ENCODE measurements at regions not wholly inside any gene's neighbourhood (a gene's known extent, or its start where the extent isn't known, plus 50 kb on each side); places are given as distances from the start of the nearest gene placed in this dataset.
A peak's percentile ranks its signal among the peaks of the same experiment; 100 is the strongest.

- DNase-seq (ENCODE audit: low spot score): no peak
These were observed 94.3 kb upstream of the NR3C1 start for GRCh38 chr5:143497749-143498148.

- no peak for DNase-seq (ENCODE audit: low spot score)
These were observed 93.5 kb upstream of the NR3C1 start for GRCh38 chr5:143496943-143497342.

GRCh38 chr5:143495821-143496275 is 92.4 kb upstream of the NR3C1 start:
- DNase-seq (ENCODE audit: low spot score): peak; percentile 45

- DNase-seq (ENCODE audit: low spot score): no peak
These were observed 91.6 kb upstream of the NR3C1 start for GRCh38 chr5:143495110-143495509.

GRCh38 chr5:143494595-143494994 is 91.1 kb upstream of the NR3C1 start:
- DNase-seq (ENCODE audit: low spot score): no peak

- DNase-seq (ENCODE audit: low spot score): peak; percentile 48
These were observed 90.7 kb upstream of the NR3C1 start for GRCh38 chr5:143494162-143494561.

GRCh38 chr5:143492783-143493182 is 89.3 kb upstream of the NR3C1 start:
- no peak for DNase-seq (ENCODE audit: low spot score)

GRCh38 chr5:143491646-143492045 is 88.2 kb upstream of the NR3C1 start:
- no peak for DNase-seq (ENCODE audit: low spot score)

- DNase-seq (ENCODE audit: low spot score): no peak
These were observed 84.9 kb upstream of the NR3C1 start for GRCh38 chr5:143488381-143488780.

- DNase-seq (ENCODE audit: low spot score): no peak
These were observed 81.1 kb upstream of the NR3C1 start for GRCh38 chr5:143484601-143485000.

- no peak for DNase-seq (ENCODE audit: low spot score)
These were observed 78.4 kb upstream of the NR3C1 start for GRCh38 chr5:143481697-143482531.

- no peak for DNase-seq (ENCODE audit: low spot score)
These were observed 76.5 kb upstream of the NR3C1 start for GRCh38 chr5:143480001-143480400.

- no peak for DNase-seq (ENCODE audit: low spot score)
These were observed 75.9 kb upstream of the NR3C1 start for GRCh38 chr5:143479394-143479793.

GRCh38 chr5:143476601-143477211 is 73.2 kb upstream of the NR3C1 start:
- DNase-seq (ENCODE audit: low spot score): no peak

GRCh38 chr5:143474616-143475015 is 71.1 kb upstream of the NR3C1 start:
- no peak for DNase-seq (ENCODE audit: low spot score)

- DNase-seq (ENCODE audit: low spot score): no peak
These were observed 70.0 kb upstream of the NR3C1 start for GRCh38 chr5:143473481-143473880.

- no peak for DNase-seq (ENCODE audit: low spot score)
These were observed 69.1 kb upstream of the NR3C1 start for GRCh38 chr5:143472576-143472975.

- DNase-seq (ENCODE audit: low spot score): no peak
These were observed 68.4 kb upstream of the NR3C1 start for GRCh38 chr5:143471666-143472464.

- DNase-seq (ENCODE audit: low spot score): peak; percentile 49
These were observed 67.6 kb upstream of the NR3C1 start for GRCh38 chr5:143471041-143471509.

GRCh38 chr5:143470120-143470519 is 66.6 kb upstream of the NR3C1 start:
- DNase-seq (ENCODE audit: low spot score): no peak

- no peak for DNase-seq (ENCODE audit: low spot score)
These were observed 65.6 kb upstream of the NR3C1 start for GRCh38 chr5:143469125-143469524.

GRCh38 chr5:143466632-143467031 is 63.1 kb upstream of the NR3C1 start:
- DNase-seq (ENCODE audit: low spot score): no peak

All from H4 (cell line).